ENCODE measurements at regions not wholly inside any gene's neighbourhood (a gene's known extent, or its start where the extent isn't known, plus 50 kb on each side); places are given as distances from the start of the nearest gene placed in this dataset.
"Not testable (repeated sequence)": the region's sequence is repeated elsewhere in the genome, so short reads cannot be mapped to it uniquely, and the experiment has no call there.

DNA sequence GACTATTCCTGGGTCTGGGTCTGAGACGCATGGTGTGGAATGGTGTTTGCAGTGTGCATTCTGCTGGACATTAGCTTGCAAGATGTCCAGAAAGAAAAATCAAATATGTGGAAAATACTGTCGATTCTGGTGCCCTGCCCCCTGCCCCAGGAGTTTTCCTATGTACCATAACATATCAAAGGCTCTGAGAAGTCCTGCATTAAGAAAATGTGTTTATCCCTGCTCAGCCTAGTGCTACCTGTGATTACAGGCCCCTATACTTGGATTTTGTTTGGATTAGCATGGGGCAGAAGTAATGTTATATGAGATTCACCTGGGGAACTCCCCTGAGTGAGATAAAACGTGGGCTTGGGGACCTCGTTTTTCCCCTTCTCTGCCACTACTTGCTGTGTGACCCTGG lies 325.0 kb downstream of the CBLN1 start:
- ChIA-PET CTCF (no interaction called here), POLR2A (no interaction called here)
- H3K27ac ChIP-seq (ENCODE audit: low read depth, low read length), result no peak overlapping the region
- H3K4me3 ChIP-seq (ENCODE audit: low read depth, low read length), result no peak overlapping the region
- H3K27me3 ChIP-seq (ENCODE audit: control insufficient read depth, insufficient read depth, low read length), result no peaks in the 10 kb centered on the region
- peaks cover 16% of the 10 kb centered on the region for H3K9me3 ChIP-seq (ENCODE audit: control insufficient read depth, insufficient read depth, low read length)
- TF ChIP-seq, protein P1, sequence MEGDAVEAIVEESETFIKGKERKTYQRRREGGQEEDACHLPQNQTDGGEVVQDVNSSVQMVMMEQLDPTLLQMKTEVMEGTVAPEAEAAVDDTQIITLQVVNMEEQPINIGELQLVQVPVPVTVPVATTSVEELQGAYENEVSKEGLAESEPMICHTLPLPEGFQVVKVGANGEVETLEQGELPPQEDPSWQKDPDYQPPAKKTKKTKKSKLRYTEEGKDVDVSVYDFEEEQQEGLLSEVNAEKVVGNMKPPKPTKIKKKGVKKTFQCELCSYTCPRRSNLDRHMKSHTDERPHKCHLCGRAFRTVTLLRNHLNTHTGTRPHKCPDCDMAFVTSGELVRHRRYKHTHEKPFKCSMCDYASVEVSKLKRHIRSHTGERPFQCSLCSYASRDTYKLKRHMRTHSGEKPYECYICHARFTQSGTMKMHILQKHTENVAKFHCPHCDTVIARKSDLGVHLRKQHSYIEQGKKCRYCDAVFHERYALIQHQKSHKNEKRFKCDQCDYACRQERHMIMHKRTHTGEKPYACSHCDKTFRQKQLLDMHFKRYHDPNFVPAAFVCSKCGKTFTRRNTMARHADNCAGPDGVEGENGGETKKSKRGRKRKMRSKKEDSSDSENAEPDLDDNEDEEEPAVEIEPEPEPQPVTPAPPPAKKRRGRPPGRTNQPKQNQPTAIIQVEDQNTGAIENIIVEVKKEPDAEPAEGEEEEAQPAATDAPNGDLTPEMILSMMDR (IDR thresholded peaks at IDR 0.05; ENCODE audit: low read depth, low read length), result no peak
- DNase-seq (ENCODE audit: low read depth, low spot score), result no peak

DNA sequence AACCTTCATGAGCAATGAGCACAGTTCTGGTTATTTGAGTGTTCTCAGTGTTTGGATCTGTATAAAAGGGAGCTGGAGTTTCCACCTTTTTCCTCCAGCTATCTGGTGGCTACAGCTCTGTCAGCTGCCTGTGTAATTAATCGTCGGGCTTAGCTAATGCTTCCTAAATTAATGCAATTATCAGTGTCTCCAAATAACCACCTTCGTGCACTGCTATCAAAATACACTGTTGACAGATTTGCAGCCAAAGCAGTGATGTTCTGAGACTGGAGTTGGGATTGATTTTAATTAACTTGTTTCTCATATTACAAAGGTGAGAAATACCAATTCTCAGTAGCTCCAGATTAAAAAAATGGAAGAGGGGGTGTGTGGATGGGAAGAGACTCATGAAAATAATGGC lies 325.8 kb downstream of the CBLN1 start:
- Histone ChIP-seq H3K4me3 (ENCODE audit: low read depth, low read length) (no peak overlapping the region), H3K27ac (ENCODE audit: low read depth, low read length) (no peak overlapping the region), H3K27me3 (ENCODE audit: control insufficient read depth, insufficient read depth, low read length) (no peaks in the 10 kb centered on the region), H3K9me3 (ENCODE audit: control insufficient read depth, insufficient read depth, low read length) (peaks cover 15% of the 10 kb centered on the region)
- TF ChIP-seq, protein P1 (IDR thresholded peaks at IDR 0.05; ENCODE audit: low read depth, low read length), result no peak
- CTCF ChIA-PET, result no interaction called here
- DNase-seq (ENCODE audit: low read depth, low spot score), result no peak
- POLR2A ChIA-PET, result no interaction called here

DNA sequence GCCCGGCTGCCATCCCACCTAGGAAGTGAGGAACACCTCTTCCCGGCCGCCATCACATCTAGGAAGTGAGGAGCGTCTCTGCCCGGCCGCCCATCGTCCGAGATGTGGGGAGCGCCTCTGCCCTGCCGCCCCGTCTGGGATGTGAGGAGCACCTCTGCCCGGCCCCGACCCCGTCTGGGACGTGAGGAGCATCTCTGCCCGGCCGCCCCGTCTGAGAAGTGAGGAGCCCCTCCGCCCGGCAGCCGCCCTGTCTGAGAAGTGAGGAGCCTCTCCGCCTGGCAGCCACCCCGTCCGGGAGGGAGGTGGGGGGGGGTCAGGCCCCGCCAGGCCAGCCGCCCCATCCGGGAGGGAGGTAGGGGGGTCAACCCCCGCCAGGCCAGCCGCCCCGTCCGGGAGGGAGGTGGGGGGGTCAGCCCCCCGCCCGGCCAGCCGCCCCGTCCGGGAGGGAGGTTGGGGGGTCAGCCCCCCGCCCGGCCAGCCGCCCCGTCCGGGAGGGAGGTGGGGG lies 330.0 kb downstream of the CBLN1 start:
- CTCF ChIA-PET; H3K4me3 ChIP-seq (ENCODE audit: low read depth, low read length); H3K9me3 ChIP-seq (ENCODE audit: control insufficient read depth, insufficient read depth, low read length); POLR2A ChIA-PET; DNase-seq (ENCODE audit: low read depth, low spot score); H3K27ac ChIP-seq (ENCODE audit: low read depth, low read length); H3K27me3 ChIP-seq (ENCODE audit: control insufficient read depth, insufficient read depth, low read length): not testable (repeated sequence)

DNA sequence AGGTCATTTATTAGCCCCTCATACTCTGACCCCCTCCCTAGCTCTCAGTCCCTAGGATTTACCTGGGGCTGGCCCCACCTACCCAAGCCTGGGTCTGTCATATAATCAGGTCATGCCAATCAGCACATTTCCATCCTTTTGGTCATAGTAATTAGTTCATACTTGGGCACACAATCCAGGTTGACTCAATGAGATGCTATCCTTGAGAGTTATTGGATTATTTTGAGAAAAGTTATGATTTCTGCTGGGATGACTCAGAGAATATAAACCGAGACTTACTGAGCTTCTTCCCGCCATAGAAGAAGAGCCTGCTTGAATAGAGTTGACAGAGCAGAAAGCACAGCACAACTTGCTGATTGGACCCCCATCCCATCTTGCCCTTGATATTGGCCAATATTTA lies 331.5 kb downstream of the CBLN1 start:
- Histone ChIP-seq H3K9me3 (ENCODE audit: control insufficient read depth, insufficient read depth, low read length) (peaks cover 3% of the 10 kb centered on the region), H3K27me3 (ENCODE audit: control insufficient read depth, insufficient read depth, low read length) (no peaks in the 10 kb centered on the region), H3K27ac (ENCODE audit: low read depth, low read length) (no peak overlapping the region), H3K4me3 (ENCODE audit: low read depth, low read length) (no peak overlapping the region)
- TF ChIP-seq, protein P1 (IDR thresholded peaks at IDR 0.05; ENCODE audit: low read depth, low read length), result no peak
- DNase-seq (ENCODE audit: low read depth, low spot score), result no peak
- POLR2A ChIA-PET, result no interaction called here
- CTCF ChIA-PET, result no interaction called here

DNA sequence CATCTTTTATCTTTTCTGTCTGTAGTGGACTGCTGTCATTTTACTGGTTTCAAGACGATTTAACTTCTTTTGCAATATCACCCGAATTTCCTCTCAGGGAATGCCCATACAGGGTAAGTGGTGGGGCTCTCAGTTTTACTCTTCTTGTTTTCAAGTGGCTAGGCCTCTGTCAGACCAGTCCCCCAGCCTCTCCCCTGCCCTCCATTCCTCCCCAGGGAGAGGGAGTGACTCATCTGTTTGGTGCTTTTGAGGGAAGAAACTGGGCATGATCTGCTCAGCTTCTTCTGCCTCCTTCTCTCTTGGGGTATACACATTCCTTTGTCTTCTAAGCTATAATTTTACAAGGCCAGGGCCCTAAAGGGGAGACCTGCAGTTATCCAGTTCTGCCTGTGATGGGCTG lies 332.0 kb downstream of the CBLN1 start:
- ChIA-PET CTCF (no interaction called here), POLR2A (no interaction called here)
- TF ChIP-seq, protein P1 (IDR thresholded peaks at IDR 0.05; ENCODE audit: low read depth, low read length), result no peak
- Histone ChIP-seq H3K27me3 (ENCODE audit: control insufficient read depth, insufficient read depth, low read length) (no peaks in the 10 kb centered on the region), H3K27ac (ENCODE audit: low read depth, low read length) (no peak overlapping the region), H3K9me3 (ENCODE audit: control insufficient read depth, insufficient read depth, low read length) (peaks cover 3% of the 10 kb centered on the region), H3K4me3 (ENCODE audit: low read depth, low read length) (no peak overlapping the region)
- no peak for DNase-seq (ENCODE audit: low read depth, low spot score)

DNA sequence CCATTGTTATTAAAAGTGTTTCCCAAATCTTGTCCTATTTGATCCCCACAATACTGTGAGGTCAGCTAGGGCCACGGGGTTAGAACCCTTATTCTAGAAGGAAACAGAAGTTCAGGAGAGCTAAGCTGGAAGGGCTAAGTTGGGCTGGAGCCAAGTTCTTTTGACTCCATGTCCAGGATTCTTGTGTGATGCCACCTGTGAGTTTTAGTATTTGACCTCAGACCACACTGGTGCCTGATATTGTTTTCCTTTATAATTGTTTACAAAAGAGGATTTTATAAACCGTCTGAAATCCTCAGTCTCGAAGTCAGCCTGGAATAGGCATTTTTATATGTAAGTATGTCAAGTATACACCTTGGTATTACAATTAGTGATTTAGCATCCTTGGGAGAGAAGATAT lies 332.7 kb downstream of the CBLN1 start:
- DNase-seq (ENCODE audit: low read depth, low spot score), result no peak
- Histone ChIP-seq H3K27ac (ENCODE audit: low read depth, low read length) (no peak overlapping the region), H3K27me3 (ENCODE audit: control insufficient read depth, insufficient read depth, low read length) (no peaks in the 10 kb centered on the region), H3K4me3 (ENCODE audit: low read depth, low read length) (no peak overlapping the region), H3K9me3 (ENCODE audit: control insufficient read depth, insufficient read depth, low read length) (peaks cover 3% of the 10 kb centered on the region)
- POLR2A ChIA-PET, result no interaction called here
- CTCF ChIA-PET, result no interaction called here
- TF ChIP-seq, protein P1 (IDR thresholded peaks at IDR 0.05; ENCODE audit: low read depth, low read length), result no peak
